ENCODE measurements at regions not wholly inside any gene's neighbourhood (a gene's known extent, or its start where the extent isn't known, plus 50 kb on each side); places are given as distances from the start of the nearest gene placed in this dataset.

GRCh38 chr1:29961293-29962059 is 725.2 kb downstream of the PTPRU start:
- TF ChIP-seq CTCF (IDR thresholded peaks at IDR 0.05 in 2 of 3, conservative IDR thresholded peaks at IDR 0.05 in 1 of 3; ENCODE audit: borderline replicate concordance in 1 of 3, insufficient read depth in 1 of 3, low read depth in 2 of 3, low read length in 2 of 3) (no peak), EGR1 (IDR thresholded peaks at IDR 0.05; ENCODE audit: low read depth) (no peak), POLR2A (IDR thresholded peaks at IDR 0.05; ENCODE audit: borderline replicate concordance, extremely low read depth, insufficient read depth, insufficient read length) (no peak), FOSL1 (IDR thresholded peaks at IDR 0.05; ENCODE audit: low read depth) (no peak), EZH2phosphoT487 (IDR thresholded peaks at IDR 0.05; ENCODE audit: borderline replicate concordance) (no peak), JUND (IDR thresholded peaks at IDR 0.05) (no peak), ZNF274 (IDR thresholded peaks at IDR 0.05; ENCODE audit: low read depth, low read length) (no peak), POLR2AphosphoS5 (IDR thresholded peaks at IDR 0.05; ENCODE audit: low read depth, low read length) (no peak)

Data from HCT116 (cell line).